ENCODE measurements at regions not wholly inside any gene's neighbourhood (a gene's known extent, or its start where the extent isn't known, plus 50 kb on each side); places are given as distances from the start of the nearest gene placed in this dataset.

GRCh38 chr1:36732015-36732356 lies 249.3 kb upstream of the CSF3R start:
- TF ChIP-seq TAF1 (IDR thresholded peaks at IDR 0.05; ENCODE audit: borderline replicate concordance, low read depth, low read length), result no peak
- no peak for TF ChIP-seq POLR2A (IDR thresholded peaks at IDR 0.05; ENCODE audit: low read depth, low read length)
- no peak for TF ChIP-seq POLR2AphosphoS5 (IDR thresholded peaks at IDR 0.05; ENCODE audit: low read depth, low read length)
- DNase-seq (ENCODE audit: insufficient read length) (no peak), FAIRE-seq (no peak)

- no peak for DNase-seq (ENCODE audit: insufficient read length)
- no peak for FAIRE-seq
- TF ChIP-seq TAF1 (IDR thresholded peaks at IDR 0.05; ENCODE audit: borderline replicate concordance, low read depth, low read length) (no peak), POLR2A (IDR thresholded peaks at IDR 0.05; ENCODE audit: low read depth, low read length) (no peak), POLR2AphosphoS5 (IDR thresholded peaks at IDR 0.05; ENCODE audit: low read depth, low read length) (no peak)
Observed at GRCh38 chr1:36731226-36732014, 248.7 kb upstream of the CSF3R start.

- DNase-seq (ENCODE audit: insufficient read length), result no peak
- TF ChIP-seq POLR2AphosphoS5 (IDR thresholded peaks at IDR 0.05; ENCODE audit: low read depth, low read length) (no peak), POLR2A (IDR thresholded peaks at IDR 0.05; ENCODE audit: low read depth, low read length) (no peak), TAF1 (IDR thresholded peaks at IDR 0.05; ENCODE audit: borderline replicate concordance, low read depth, low read length) (no peak)
- FAIRE-seq, result no peak
Observed at GRCh38 chr1:36730599-36730998, 247.9 kb upstream of the CSF3R start.

GRCh38 chr1:36729716-36730510 lies 247.2 kb upstream of the CSF3R start:
- TF ChIP-seq TAF1 (IDR thresholded peaks at IDR 0.05; ENCODE audit: borderline replicate concordance, low read depth, low read length), result no peak
- TF ChIP-seq POLR2AphosphoS5 (IDR thresholded peaks at IDR 0.05; ENCODE audit: low read depth, low read length), result no peak
- no peak for TF ChIP-seq POLR2A (IDR thresholded peaks at IDR 0.05; ENCODE audit: low read depth, low read length)
- DNase-seq (ENCODE audit: insufficient read length) (no peak), FAIRE-seq (no peak)

DNA sequence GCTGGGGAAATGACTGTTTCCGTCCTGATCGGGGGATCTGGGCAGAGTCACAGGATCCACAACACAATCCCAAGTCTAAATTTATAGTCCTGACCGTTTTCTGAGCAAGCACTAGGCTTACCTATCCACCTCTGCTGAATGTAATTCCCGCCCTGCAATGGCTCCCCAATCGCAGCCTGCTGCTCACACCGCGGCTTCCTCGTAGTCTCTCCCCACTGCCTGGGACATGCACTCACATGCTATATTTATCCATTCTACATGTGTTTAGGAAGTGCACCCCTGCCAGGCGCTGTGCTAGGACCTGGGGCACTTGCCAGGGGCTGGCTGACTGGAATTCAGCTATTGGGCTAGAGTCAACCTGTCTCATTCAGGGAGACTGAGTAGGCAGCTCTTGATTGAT lies 246.6 kb upstream of the CSF3R start:
- TF ChIP-seq POLR2AphosphoS5 (IDR thresholded peaks at IDR 0.05; ENCODE audit: low read depth, low read length), result no peak
- no peak for TF ChIP-seq POLR2A (IDR thresholded peaks at IDR 0.05; ENCODE audit: low read depth, low read length)
- TF ChIP-seq TAF1 (IDR thresholded peaks at IDR 0.05; ENCODE audit: borderline replicate concordance, low read depth, low read length), result no peak
- FAIRE-seq (no peak), DNase-seq (ENCODE audit: insufficient read length) (no peak)

DNA sequence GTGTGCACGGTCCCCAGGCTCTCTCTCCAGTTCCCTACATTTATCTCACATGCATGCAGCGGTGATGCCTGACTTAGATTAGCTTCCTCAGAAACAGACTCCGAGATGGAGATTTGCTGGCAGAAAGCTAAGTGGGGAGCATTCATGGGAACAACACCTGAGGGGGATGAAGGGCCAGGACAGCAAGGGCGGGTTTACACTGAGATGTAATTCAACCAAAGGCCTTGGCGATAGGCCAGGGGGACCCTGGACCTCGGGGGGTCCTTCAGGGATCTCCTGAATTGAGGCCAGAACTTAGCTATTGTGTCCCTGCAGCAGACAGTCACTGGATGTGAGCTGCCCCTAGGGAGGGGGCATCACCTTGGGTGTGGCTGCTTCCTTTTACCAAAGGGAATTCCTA lies 246.1 kb upstream of the CSF3R start:
- no peak for DNase-seq (ENCODE audit: insufficient read length)
- TF ChIP-seq POLR2A (IDR thresholded peaks at IDR 0.05; ENCODE audit: low read depth, low read length) (no peak), TAF1 (IDR thresholded peaks at IDR 0.05; ENCODE audit: borderline replicate concordance, low read depth, low read length) (no peak), POLR2AphosphoS5 (IDR thresholded peaks at IDR 0.05; ENCODE audit: low read depth, low read length) (no peak)
- no peak for FAIRE-seq

DNA sequence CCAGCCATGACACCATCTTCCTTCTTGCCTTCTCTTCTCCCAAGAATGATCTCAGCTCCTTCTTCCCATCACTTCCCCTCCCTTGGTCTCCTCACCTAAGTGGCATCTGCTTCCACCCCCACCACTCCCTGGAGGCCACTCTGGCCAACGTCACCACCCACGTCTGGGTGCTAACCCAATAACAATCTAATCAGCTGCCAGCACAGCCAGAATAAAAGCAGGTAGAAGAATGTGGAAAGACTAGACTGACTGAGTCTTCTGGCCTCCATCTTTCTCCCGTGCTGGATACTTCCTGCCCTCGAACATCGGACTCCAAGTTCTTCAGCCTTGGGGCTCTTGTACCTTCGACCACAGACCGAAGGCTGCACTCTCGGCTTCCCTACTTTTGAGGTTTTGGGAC lies 245.3 kb upstream of the CSF3R start:
- no peak for FAIRE-seq
- TF ChIP-seq POLR2AphosphoS5 (IDR thresholded peaks at IDR 0.05; ENCODE audit: low read depth, low read length) (no peak), POLR2A (IDR thresholded peaks at IDR 0.05; ENCODE audit: low read depth, low read length) (no peak), TAF1 (IDR thresholded peaks at IDR 0.05; ENCODE audit: borderline replicate concordance, low read depth, low read length) (no peak)

DNA sequence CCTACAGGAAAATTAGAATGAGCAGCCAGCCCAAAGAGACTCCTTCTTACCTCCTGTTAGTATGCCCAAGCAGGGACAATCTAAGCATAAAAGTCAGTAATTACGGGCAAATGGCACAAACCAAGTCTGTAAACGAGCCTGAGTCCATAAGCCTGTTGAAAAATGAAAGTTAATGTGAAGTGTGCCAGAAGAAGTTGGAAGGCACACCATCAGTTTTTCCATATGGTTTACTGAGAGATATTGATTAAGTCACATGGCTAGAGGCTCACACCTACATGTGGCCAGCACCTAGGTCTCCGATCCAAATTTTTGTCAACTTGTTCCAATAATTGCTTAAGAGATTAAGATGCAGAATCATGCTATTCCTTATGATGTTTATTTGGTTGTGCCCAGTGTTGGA lies 242.4 kb upstream of the CSF3R start:
- DNase-seq (ENCODE audit: insufficient read length) (no peak), FAIRE-seq (no peak)
- no peak for TF ChIP-seq POLR2A (IDR thresholded peaks at IDR 0.05; ENCODE audit: low read depth, low read length)
- TF ChIP-seq POLR2AphosphoS5 (IDR thresholded peaks at IDR 0.05; ENCODE audit: low read depth, low read length), result no peak
- TF ChIP-seq TAF1 (IDR thresholded peaks at IDR 0.05; ENCODE audit: borderline replicate concordance, low read depth, low read length), result no peak

More for the DNA sequence above, 245.3 kb upstream of the CSF3R start:
- DNase-seq (ENCODE audit: insufficient read length), result no peak

GRCh38 chr1:36723813-36724212 lies 241.1 kb upstream of the CSF3R start:
- DNase-seq (ENCODE audit: insufficient read length), result no peak

DNA sequence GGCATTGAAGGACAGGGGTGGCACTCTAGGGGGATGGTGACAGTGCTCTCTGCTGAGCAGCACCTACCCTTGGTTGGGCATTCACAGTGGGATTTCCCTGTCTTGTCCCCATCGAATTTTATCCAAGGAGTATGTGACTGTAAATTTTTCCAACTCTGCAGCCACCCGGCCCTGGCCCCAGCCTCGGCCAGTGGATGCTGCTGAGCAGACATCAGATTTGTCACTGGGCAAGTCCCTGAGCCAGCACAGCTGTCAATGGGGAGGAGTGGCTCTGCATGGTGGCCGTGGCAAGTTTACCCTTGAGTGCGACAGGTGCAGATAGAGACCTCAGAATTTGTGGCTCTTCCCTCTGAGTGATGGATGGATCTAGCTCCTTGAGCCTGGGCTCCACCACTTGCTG lies 240.2 kb upstream of the CSF3R start:
- FAIRE-seq, result no peak
- no peak for DNase-seq (ENCODE audit: insufficient read length)

More at GRCh38 chr1:36723813-36724212, 241.1 kb upstream of the CSF3R start:
- no peak for FAIRE-seq
- TF ChIP-seq TAF1 (IDR thresholded peaks at IDR 0.05; ENCODE audit: borderline replicate concordance, low read depth, low read length), result no peak
- TF ChIP-seq POLR2AphosphoS5 (IDR thresholded peaks at IDR 0.05; ENCODE audit: low read depth, low read length), result no peak

GRCh38 chr1:36721261-36721660 lies 238.5 kb upstream of the CSF3R start:
- DNase-seq (ENCODE audit: insufficient read length), result no peak
- TF ChIP-seq POLR2A (IDR thresholded peaks at IDR 0.05; ENCODE audit: low read depth, low read length), result no peak
- TF ChIP-seq TAF1 (IDR thresholded peaks at IDR 0.05; ENCODE audit: borderline replicate concordance, low read depth, low read length), result no peak
- no peak for TF ChIP-seq POLR2AphosphoS5 (IDR thresholded peaks at IDR 0.05; ENCODE audit: low read depth, low read length)
- no peak for FAIRE-seq

More for the DNA sequence above, 240.2 kb upstream of the CSF3R start:
- TF ChIP-seq TAF1 (IDR thresholded peaks at IDR 0.05; ENCODE audit: borderline replicate concordance, low read depth, low read length), result no peak
- TF ChIP-seq POLR2A (IDR thresholded peaks at IDR 0.05; ENCODE audit: low read depth, low read length), result no peak
- TF ChIP-seq POLR2AphosphoS5 (IDR thresholded peaks at IDR 0.05; ENCODE audit: low read depth, low read length), result no peak

- TF ChIP-seq TAF1 (IDR thresholded peaks at IDR 0.05; ENCODE audit: borderline replicate concordance, low read depth, low read length), result no peak
- TF ChIP-seq POLR2AphosphoS5 (IDR thresholded peaks at IDR 0.05; ENCODE audit: low read depth, low read length), result no peak
- TF ChIP-seq POLR2A (IDR thresholded peaks at IDR 0.05; ENCODE audit: low read depth, low read length), result no peak
- FAIRE-seq (no peak), DNase-seq (ENCODE audit: insufficient read length) (no peak)
Observed at GRCh38 chr1:36717431-36717830, 234.7 kb upstream of the CSF3R start.
